T-helper 2 cell treated with Interferon-gamma antibody and Interleukin-4, amounts not matched to agents 5 μg/mL and 100 μg/mL, for 36 hours (primary cell): ENCODE measurements at regions not wholly inside any gene's neighbourhood (a gene's known extent, or its start where the extent isn't known, plus 50 kb on each side); places are given as distances from the start of the nearest gene placed in this dataset.
"Not testable (repeated sequence)": the region's sequence is repeated elsewhere in the genome, so short reads cannot be mapped to it uniquely, and the experiment has no call there.

Source experiments
- DNase-seq: peaks from one replicate; pipeline ENCODE4 v3.0.0; 2021; ENCODE audit warnings: low spot score
- H3K27ac Mint-ChIP-seq: one replicate; pipeline ENCODE4 v1.8.0; 2021; ENCODE audit warnings: mild to moderate bottlenecking, mixed read lengths
- H3K27me3 Mint-ChIP-seq: one replicate; pipeline ENCODE4 v1.8.0; 2021; ENCODE audit warnings: low read depth, mixed read lengths
- H3K36me3 Mint-ChIP-seq: one replicate; pipeline ENCODE4 v1.8.0; 2021; ENCODE audit warnings: low read depth, mixed read lengths
- H3K4me1 Mint-ChIP-seq: one replicate; pipeline ENCODE4 v1.8.0; 2021; ENCODE audit warnings: low read depth, mixed read lengths
- H3K4me3 Mint-ChIP-seq: one replicate; pipeline ENCODE4 v1.8.0; 2022; ENCODE audit warnings: mild to moderate bottlenecking, moderate library complexity, mixed read lengths
- H3K9me3 Mint-ChIP-seq: one replicate; pipeline ENCODE4 v1.8.0; 2021; ENCODE audit warnings: mixed read lengths

- Mint-ChIP-seq H3K4me3 (no peak overlapping the region), H3K36me3 (no peaks in the 10 kb centered on the region), H3K27ac (no peak overlapping the region), H3K9me3 (no peaks in the 10 kb centered on the region), H3K4me1 (no peaks in the 10 kb centered on the region), H3K27me3 (no peaks in the 10 kb centered on the region)
- DNase-seq: no peak
Observed at GRCh38 chrX:138996268-138996667, 284.8 kb upstream of the FGF13 start.

GRCh38 chrX:138995458-138995857 is 283.9 kb upstream of the FGF13 start:
- H3K27me3 Mint-ChIP-seq: no peaks in the 10 kb centered on the region
- no peaks in the 10 kb centered on the region for H3K9me3 Mint-ChIP-seq
- H3K36me3 Mint-ChIP-seq: no peaks in the 10 kb centered on the region
- H3K4me3 Mint-ChIP-seq: no peak overlapping the region
- H3K27ac Mint-ChIP-seq: no peak overlapping the region
- H3K4me1 Mint-ChIP-seq: no peaks in the 10 kb centered on the region
- no peak for DNase-seq

GRCh38 chrX:138990425-138990824 is 278.9 kb upstream of the FGF13 start:
- not testable (repeated sequence) for H3K36me3 Mint-ChIP-seq, H3K27me3 Mint-ChIP-seq, DNase-seq, H3K9me3 Mint-ChIP-seq, H3K4me1 Mint-ChIP-seq, H3K27ac Mint-ChIP-seq, H3K4me3 Mint-ChIP-seq

- no peak overlapping the region for H3K4me3 Mint-ChIP-seq
- no peak for DNase-seq
- no peaks in the 10 kb centered on the region for H3K27me3 Mint-ChIP-seq
- H3K27ac Mint-ChIP-seq: no peak overlapping the region
- no peaks in the 10 kb centered on the region for H3K36me3 Mint-ChIP-seq
- no peaks in the 10 kb centered on the region for H3K9me3 Mint-ChIP-seq
- no peaks in the 10 kb centered on the region for H3K4me1 Mint-ChIP-seq
Observed at GRCh38 chrX:138986866-138987265, 275.3 kb upstream of the FGF13 start.

GRCh38 chrX:138986235-138986634 is 274.7 kb upstream of the FGF13 start:
- H3K4me1 Mint-ChIP-seq: no peaks in the 10 kb centered on the region
- no peaks in the 10 kb centered on the region for H3K36me3 Mint-ChIP-seq
- no peaks in the 10 kb centered on the region for H3K27me3 Mint-ChIP-seq
- DNase-seq: no peak
- H3K9me3 Mint-ChIP-seq: no peaks in the 10 kb centered on the region
- H3K4me3 Mint-ChIP-seq: no peak overlapping the region
- H3K27ac Mint-ChIP-seq: no peak overlapping the region

- Mint-ChIP-seq H3K4me3 (no peak overlapping the region), H3K27ac (no peak overlapping the region), H3K27me3 (no peaks in the 10 kb centered on the region), H3K36me3 (no peaks in the 10 kb centered on the region), H3K4me1 (no peaks in the 10 kb centered on the region), H3K9me3 (no peaks in the 10 kb centered on the region)
- DNase-seq: no peak
Observed at GRCh38 chrX:138982365-138982764, 270.8 kb upstream of the FGF13 start.

- H3K9me3 Mint-ChIP-seq: no peaks in the 10 kb centered on the region
- H3K4me1 Mint-ChIP-seq: no peaks in the 10 kb centered on the region
- no peaks in the 10 kb centered on the region for H3K36me3 Mint-ChIP-seq
- no peak for DNase-seq
- no peak overlapping the region for H3K4me3 Mint-ChIP-seq
- H3K27me3 Mint-ChIP-seq: no peaks in the 10 kb centered on the region
- no peak overlapping the region for H3K27ac Mint-ChIP-seq
Observed at GRCh38 chrX:138964501-138964900, 253.0 kb upstream of the FGF13 start.

- not testable (repeated sequence) for H3K27ac Mint-ChIP-seq, H3K4me1 Mint-ChIP-seq, H3K36me3 Mint-ChIP-seq, H3K27me3 Mint-ChIP-seq, H3K4me3 Mint-ChIP-seq, DNase-seq, H3K9me3 Mint-ChIP-seq
Observed at GRCh38 chrX:138962419-138962818, 250.9 kb upstream of the FGF13 start.

GRCh38 chrX:138954976-138955375 is 243.5 kb upstream of the FGF13 start:
- H3K4me3 Mint-ChIP-seq: no peak overlapping the region

GRCh38 chrX:138946926-138947325 is 235.4 kb upstream of the FGF13 start:
- H3K36me3 Mint-ChIP-seq: no peaks in the 10 kb centered on the region
- no peak for DNase-seq
- no peaks in the 10 kb centered on the region for H3K4me1 Mint-ChIP-seq
- H3K27me3 Mint-ChIP-seq: no peaks in the 10 kb centered on the region
- H3K4me3 Mint-ChIP-seq: no peak overlapping the region
- H3K9me3 Mint-ChIP-seq: no peaks in the 10 kb centered on the region
- no peak overlapping the region for H3K27ac Mint-ChIP-seq

More at GRCh38 chrX:138954976-138955375, 243.5 kb upstream of the FGF13 start:
- Mint-ChIP-seq H3K27ac (no peak overlapping the region), H3K9me3 (no peaks in the 10 kb centered on the region), H3K4me1 (no peaks in the 10 kb centered on the region), H3K27me3 (no peaks in the 10 kb centered on the region), H3K36me3 (no peaks in the 10 kb centered on the region)
- DNase-seq: no peak

GRCh38 chrX:138945219-138945618 is 233.7 kb upstream of the FGF13 start:
- no peak for DNase-seq
- H3K27ac Mint-ChIP-seq: no peak overlapping the region

GRCh38 chrX:138939038-138939437 is 227.5 kb upstream of the FGF13 start:
- Mint-ChIP-seq H3K9me3 (no peaks in the 10 kb centered on the region), H3K4me3 (no peak overlapping the region), H3K4me1 (no peaks in the 10 kb centered on the region), H3K27ac (no peak overlapping the region), H3K27me3 (no peaks in the 10 kb centered on the region), H3K36me3 (no peaks in the 10 kb centered on the region)
- DNase-seq: no peak

More at GRCh38 chrX:138945219-138945618, 233.7 kb upstream of the FGF13 start:
- Mint-ChIP-seq H3K27me3 (no peaks in the 10 kb centered on the region), H3K36me3 (no peaks in the 10 kb centered on the region), H3K4me3 (no peak overlapping the region), H3K9me3 (no peaks in the 10 kb centered on the region), H3K4me1 (no peaks in the 10 kb centered on the region)

- DNase-seq: no peak
- Mint-ChIP-seq H3K27me3 (no peaks in the 10 kb centered on the region), H3K4me3 (no peak overlapping the region), H3K9me3 (no peaks in the 10 kb centered on the region), H3K4me1 (no peaks in the 10 kb centered on the region), H3K27ac (no peak overlapping the region), H3K36me3 (no peaks in the 10 kb centered on the region)
Observed at GRCh38 chrX:138938003-138938402, 226.5 kb upstream of the FGF13 start.

GRCh38 chrX:138931212-138931611 is 219.7 kb upstream of the FGF13 start:
- Mint-ChIP-seq H3K4me1 (no peaks in the 10 kb centered on the region), H3K4me3 (no peak overlapping the region), H3K27ac (no peak overlapping the region), H3K27me3 (no peaks in the 10 kb centered on the region), H3K9me3 (no peaks in the 10 kb centered on the region), H3K36me3 (no peaks in the 10 kb centered on the region)
- DNase-seq: no peak

- no peak overlapping the region for H3K4me3 Mint-ChIP-seq
- no peaks in the 10 kb centered on the region for H3K4me1 Mint-ChIP-seq
Observed at GRCh38 chrX:138930583-138930945, 219.0 kb upstream of the FGF13 start.

More at GRCh38 chrX:138930583-138930945, 219.0 kb upstream of the FGF13 start:
- Mint-ChIP-seq H3K36me3 (no peaks in the 10 kb centered on the region), H3K9me3 (no peaks in the 10 kb centered on the region), H3K27ac (no peak overlapping the region), H3K27me3 (no peaks in the 10 kb centered on the region)
- no peak for DNase-seq
